SJSA1 (cell line): ENCODE measurements at regions not wholly inside any gene's neighbourhood (a gene's known extent, or its start where the extent isn't known, plus 50 kb on each side); places are given as distances from the start of the nearest gene placed in this dataset.

ENCODE experiments used
- DNase-seq, 2 experiments: peaks; one replicate each; pipeline ENCODE4 v3.0.0-alpha.2; 2015 to 2020; ENCODE audit warnings: low spot score in 2 of 2, low read depth in 1 of 2
- H3K27ac ChIP-seq: fragments of 250-450 bp; sonication (Bioruptor Pico); 2 replicates; pipeline ENCODE4 v1.5.1; 2020; ENCODE audit warnings: mild to moderate bottlenecking, moderate library complexity
- H3K27me3 ChIP-seq: fragments of 250-450 bp; sonication (Bioruptor Pico); replicated peaks from 2 replicates; pipeline ENCODE4 v1.5.1; 2020; ENCODE audit warnings: mild to moderate bottlenecking, moderate library complexity
- H3K36me3 ChIP-seq: fragments of 250-450 bp; sonication (Bioruptor Pico); 2 replicates; pipeline ENCODE4 v1.5.1; 2020; ENCODE audit warnings: mild to moderate bottlenecking
- H3K4me1 ChIP-seq: fragments of 250-450 bp; sonication (Bioruptor Pico); replicated peaks from 2 replicates; pipeline ENCODE4 v1.6.1; 2021; ENCODE audit warnings: mild to moderate bottlenecking
- H3K4me3 ChIP-seq: fragments of 250-450 bp; sonication (Bioruptor Pico); 2 replicates; pipeline ENCODE4 v1.5.1; 2020; ENCODE audit warnings: mild to moderate bottlenecking
- H3K9me3 ChIP-seq: fragments of 250-450 bp; sonication (Bioruptor Pico); replicated peaks from 2 replicates; pipeline ENCODE4 v1.5.1; 2020; ENCODE audit warnings: mild to moderate bottlenecking

DNA sequence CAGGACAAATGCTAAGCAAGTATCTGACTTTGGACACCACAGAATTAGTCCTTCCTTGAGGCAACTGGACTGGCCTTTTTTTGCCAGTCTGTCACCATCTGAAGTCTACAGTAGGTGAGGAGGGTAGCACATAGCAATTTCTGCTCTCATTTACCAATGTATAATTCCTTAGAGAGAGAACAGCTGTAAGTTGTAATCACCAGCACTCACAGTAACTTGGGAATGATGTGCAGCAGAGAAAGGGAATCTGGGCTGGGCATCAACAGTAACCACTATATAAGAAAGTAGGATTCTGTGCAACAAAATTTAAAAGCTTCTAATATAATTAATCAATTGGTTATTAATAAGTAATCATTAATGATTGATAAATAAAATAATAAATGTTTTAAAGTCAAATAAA, 86.3 kb upstream of the FAT3 start:
- Histone ChIP-seq H3K4me1 (no peaks in the 10 kb centered on the region), H3K4me3 (no peak overlapping the region), H3K27me3 (no peaks in the 10 kb centered on the region), H3K27ac (no peak overlapping the region), H3K36me3 (no peaks in the 10 kb centered on the region), H3K9me3 (no peaks in the 10 kb centered on the region)
- DNase-seq: no peak

DNA sequence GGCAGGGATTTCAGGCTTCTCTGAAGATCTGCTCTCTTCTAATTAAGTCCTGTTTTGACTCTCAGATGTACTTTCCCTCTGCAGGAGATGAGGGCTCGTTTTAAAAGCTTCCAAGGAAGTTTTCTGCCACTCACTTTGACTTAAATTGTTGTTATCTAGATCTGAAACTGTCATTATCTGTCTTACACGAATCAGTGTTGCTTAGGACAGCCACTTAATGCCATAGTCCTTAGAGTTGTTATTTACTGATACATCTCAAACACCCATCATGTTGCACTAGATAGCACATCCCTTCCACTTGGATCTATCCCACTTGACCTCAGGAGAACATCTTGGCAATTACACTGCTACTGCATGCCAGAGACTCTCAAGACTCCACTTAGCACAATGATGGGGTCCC, 86.9 kb upstream of the FAT3 start:
- no peaks in the 10 kb centered on the region for H3K4me1 ChIP-seq
- H3K9me3 ChIP-seq: no peaks in the 10 kb centered on the region
- H3K27ac ChIP-seq: no peak overlapping the region
- no peaks in the 10 kb centered on the region for H3K36me3 ChIP-seq
- no peaks in the 10 kb centered on the region for H3K27me3 ChIP-seq
- H3K4me3 ChIP-seq: no peak overlapping the region
- DNase-seq: no peak

DNA sequence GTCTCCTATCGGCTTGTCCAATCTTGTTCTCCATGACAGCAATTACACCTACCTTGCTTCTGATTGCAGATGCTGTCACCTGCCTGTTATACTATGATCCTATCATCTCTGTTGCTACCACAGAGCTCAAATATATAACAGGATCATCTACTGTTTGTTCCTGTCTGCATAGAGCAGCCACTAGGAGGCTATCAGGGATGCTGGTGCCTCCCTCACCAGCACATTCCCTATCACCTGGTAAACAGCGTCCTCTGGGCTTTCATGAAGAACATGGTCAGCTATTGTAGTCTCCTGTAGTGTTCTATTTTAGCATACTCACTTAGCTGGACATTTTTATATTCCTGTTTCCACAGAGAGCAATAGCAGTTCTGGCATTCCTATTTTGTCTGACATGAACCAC, 87.8 kb upstream of the FAT3 start:
- H3K27me3 ChIP-seq: no peaks in the 10 kb centered on the region
- no peaks in the 10 kb centered on the region for H3K36me3 ChIP-seq
- H3K27ac ChIP-seq: no peak overlapping the region
- no peaks in the 10 kb centered on the region for H3K9me3 ChIP-seq
- H3K4me1 ChIP-seq: no peaks in the 10 kb centered on the region
- DNase-seq: no peak
- no peak overlapping the region for H3K4me3 ChIP-seq

DNA sequence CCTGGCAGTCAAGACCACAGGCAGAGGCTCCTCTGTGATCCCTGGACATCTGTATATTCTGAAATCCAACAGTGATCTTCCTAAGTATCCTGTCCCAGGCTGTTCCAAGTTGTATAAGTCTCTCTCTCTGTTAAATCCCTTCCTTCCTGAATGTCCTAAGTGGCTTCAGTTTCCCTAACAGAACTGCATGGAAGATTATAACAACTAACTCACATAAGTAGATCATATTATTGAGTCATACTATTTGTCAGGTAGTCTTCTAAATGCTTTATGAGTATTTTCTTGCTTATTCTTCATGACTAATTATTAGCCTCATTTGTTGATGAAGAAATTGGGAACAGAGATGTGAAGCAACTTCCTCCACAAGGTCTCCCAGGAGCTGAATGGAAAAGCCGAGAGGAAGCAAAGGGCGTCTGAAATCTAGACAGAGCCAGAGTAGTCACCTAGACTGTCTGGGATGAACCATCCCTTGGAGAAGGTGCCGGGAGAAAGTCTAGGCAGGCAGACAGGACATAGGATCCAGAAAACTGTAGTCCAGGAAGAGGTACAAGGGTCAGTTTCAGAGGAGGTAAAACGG, 93.2 kb upstream of the FAT3 start:
- no peak for DNase-seq
- Histone ChIP-seq H3K9me3 (no peaks in the 10 kb centered on the region), H3K27ac (no peak overlapping the region)

DNA sequence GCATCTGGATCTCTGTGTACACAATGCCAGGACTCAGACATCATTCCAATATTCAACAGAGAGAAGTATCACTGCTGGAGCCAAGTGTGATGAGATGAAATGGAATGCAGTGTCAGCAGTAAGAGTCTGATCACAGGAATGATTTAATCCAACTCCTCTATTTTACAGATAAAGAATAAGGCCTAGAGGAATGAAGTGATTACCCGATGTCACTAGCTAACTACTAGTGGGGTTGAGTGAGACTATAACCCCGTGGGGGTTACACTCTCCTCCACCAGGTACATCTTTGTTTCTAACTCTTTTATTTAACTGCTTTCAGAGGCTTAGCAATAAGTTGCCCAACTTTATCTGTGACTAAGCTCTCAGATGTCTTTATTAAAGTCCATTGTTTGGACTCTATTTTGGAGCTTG, 94.2 kb upstream of the FAT3 start:
- Histone ChIP-seq H3K36me3 (no peaks in the 10 kb centered on the region), H3K27ac (no peak overlapping the region), H3K4me3 (no peak overlapping the region), H3K9me3 (no peaks in the 10 kb centered on the region), H3K27me3 (no peaks in the 10 kb centered on the region), H3K4me1 (no peaks in the 10 kb centered on the region)
- no peak for DNase-seq

More for the DNA sequence above, 93.2 kb upstream of the FAT3 start:
- H3K27me3 ChIP-seq: no peaks in the 10 kb centered on the region
- H3K4me1 ChIP-seq: no peaks in the 10 kb centered on the region
- H3K36me3 ChIP-seq: no peaks in the 10 kb centered on the region
- H3K4me3 ChIP-seq: no peak overlapping the region

DNA sequence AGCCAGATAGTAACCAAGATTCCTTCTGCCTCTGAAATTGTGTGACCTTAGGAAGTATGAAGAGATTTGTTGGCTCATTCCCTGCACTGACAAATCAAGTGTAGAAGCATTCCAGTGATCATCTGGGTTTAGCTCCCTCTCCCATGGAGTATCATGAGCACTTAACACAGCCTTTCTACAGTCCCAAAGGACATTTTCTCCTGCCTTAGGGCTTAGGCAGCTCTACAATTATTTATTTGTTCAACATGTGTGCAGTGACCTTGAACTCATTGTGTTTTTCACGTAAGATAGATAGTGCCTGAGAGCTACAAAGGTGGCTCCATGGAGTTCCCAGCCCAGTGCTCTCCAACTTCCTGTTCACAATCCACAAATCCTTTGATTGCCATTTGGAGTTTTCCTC, 94.8 kb upstream of the FAT3 start:
- Histone ChIP-seq H3K27me3 (no peaks in the 10 kb centered on the region), H3K36me3 (no peaks in the 10 kb centered on the region), H3K27ac (no peak overlapping the region), H3K4me3 (no peak overlapping the region), H3K4me1 (no peaks in the 10 kb centered on the region), H3K9me3 (no peaks in the 10 kb centered on the region)
- no peak for DNase-seq

DNA sequence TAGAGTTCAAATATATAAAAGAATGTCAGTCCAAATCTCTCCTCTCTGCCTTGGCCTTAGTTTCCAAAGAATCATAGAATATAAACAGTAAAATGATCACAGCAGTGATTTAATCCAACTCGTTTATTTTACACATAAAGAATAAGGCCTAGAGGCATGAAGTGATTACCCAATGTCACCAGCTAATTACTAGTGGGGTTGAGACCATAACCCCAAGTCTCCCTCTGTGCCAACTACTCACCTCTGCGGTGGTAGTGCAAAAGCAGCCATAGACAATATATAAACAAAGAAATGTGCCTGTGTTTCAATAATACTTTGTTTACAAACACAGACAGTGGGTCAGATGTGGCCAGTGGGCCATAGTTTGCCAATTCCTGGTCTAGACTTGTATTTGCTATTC, 96.6 kb upstream of the FAT3 start:
- Histone ChIP-seq H3K9me3 (no peaks in the 10 kb centered on the region), H3K36me3 (no peaks in the 10 kb centered on the region), H3K27me3 (no peaks in the 10 kb centered on the region), H3K4me3 (no peak overlapping the region), H3K4me1 (no peaks in the 10 kb centered on the region), H3K27ac (no peak overlapping the region)
- DNase-seq: no peak

DNA sequence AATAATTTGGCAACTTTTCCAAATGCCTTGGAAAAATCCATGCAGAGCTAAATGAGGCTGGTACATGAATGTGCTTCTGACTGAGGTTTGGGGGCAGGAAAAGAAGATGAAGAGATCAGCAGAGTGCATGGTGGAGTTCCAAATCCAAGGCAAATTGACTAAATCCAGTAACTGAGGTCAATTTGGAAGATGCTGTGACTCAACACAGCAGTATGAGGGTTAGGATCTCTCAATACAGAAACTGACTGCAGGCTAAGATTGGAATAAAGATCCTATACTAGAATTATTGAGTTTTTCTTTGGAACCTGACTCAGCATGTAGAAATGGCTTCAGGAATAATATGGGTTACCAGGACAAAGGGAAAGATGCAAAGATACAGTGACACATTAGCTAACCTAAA, 99.3 kb upstream of the FAT3 start:
- H3K27me3 ChIP-seq: no peaks in the 10 kb centered on the region
- no peaks in the 10 kb centered on the region for H3K36me3 ChIP-seq
- no peak for DNase-seq
- H3K27ac ChIP-seq: no peak overlapping the region
- no peaks in the 10 kb centered on the region for H3K9me3 ChIP-seq
- H3K4me3 ChIP-seq: no peak overlapping the region
- no peaks in the 10 kb centered on the region for H3K4me1 ChIP-seq

DNA sequence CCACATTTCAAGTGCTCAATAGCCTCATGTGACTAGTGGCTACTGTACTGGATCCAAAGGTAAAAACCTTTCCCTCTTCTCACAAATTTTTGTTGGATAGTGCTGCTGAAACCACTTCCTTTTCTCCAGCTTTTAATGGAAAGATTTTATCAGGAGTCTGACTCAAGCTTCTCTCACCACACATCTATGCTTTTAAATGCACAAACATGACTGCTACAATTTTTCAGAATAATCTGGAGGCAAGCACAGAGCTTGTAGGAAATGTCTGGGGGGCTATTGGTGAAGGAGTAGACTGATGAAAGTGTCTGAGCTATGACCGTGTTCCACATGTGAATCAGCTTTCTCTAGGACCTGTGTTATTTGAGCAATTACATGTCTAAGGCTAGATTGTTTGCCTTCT, 101.1 kb upstream of the FAT3 start:
- Histone ChIP-seq H3K9me3 (no peaks in the 10 kb centered on the region), H3K27ac (no peak overlapping the region)

DNA sequence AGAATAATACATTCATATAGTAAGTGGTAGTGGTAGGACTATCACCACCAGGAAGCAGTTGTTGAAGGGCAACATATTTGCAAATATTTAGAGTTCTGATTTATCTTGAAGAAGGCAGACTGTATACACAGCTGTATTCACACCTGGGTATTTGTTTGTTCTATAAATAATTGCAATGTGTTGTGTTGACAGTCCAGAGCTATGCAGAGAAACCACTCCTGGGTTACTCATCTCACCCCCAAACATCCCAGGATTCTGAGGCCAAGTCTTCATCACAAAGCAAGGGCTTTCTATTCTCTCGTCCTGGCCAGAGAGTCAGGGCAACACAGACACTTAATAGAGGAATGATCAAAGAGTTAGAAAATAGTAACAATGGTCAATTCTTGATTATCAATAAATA, 102.1 kb upstream of the FAT3 start:
- H3K36me3 ChIP-seq: no peaks in the 10 kb centered on the region
- no peaks in the 10 kb centered on the region for H3K27me3 ChIP-seq
- DNase-seq: no peak
- no peaks in the 10 kb centered on the region for H3K9me3 ChIP-seq
- no peaks in the 10 kb centered on the region for H3K4me1 ChIP-seq
- H3K27ac ChIP-seq: no peak overlapping the region
- no peak overlapping the region for H3K4me3 ChIP-seq

More for the DNA sequence above, 101.1 kb upstream of the FAT3 start:
- no peak for DNase-seq
- Histone ChIP-seq H3K4me3 (no peak overlapping the region), H3K27me3 (no peaks in the 10 kb centered on the region), H3K36me3 (no peaks in the 10 kb centered on the region), H3K4me1 (no peaks in the 10 kb centered on the region)

DNA sequence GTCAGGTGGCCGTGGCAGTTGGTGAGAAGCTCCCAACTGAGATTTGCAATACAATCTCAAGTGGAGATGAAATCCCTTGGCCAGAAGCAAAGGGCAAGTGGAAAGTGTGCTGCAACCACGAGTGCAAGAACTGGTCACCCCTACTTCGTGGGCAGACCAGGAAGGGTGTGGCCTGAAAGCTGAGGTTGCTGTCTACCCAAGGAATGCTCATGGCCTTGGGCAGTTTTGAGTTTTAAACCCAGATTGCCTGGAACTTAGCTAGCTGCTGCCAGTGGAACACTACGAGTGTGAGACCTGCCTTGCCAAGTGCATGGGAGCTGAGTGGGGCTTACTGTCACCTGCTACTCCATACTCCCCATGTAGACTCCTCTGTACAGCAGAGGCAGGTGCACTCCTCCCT, 113.3 kb upstream of the FAT3 start:
- Histone ChIP-seq H3K27me3 (no peaks in the 10 kb centered on the region), H3K4me1 (no peaks in the 10 kb centered on the region)
- DNase-seq: no peak

DNA sequence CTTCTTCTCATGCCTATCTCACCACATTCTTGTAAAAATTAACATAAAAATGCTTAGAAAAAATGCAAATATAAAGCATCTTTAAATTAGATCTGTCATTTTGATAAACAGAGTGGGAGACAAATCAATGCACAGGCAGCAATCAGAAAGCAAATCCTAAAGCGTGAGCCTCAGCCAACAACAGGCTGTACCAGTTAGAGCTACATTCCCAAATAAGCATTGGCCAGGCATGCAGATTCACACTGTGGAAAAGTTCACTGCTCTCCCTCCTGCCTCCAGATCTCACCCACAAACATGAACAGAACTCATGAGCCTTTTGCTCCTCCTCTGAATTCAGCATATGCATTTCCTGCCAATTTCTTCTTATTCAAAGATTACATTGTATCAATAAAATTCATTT, 115.2 kb upstream of the FAT3 start:
- no peaks in the 10 kb centered on the region for H3K9me3 ChIP-seq
- DNase-seq: no peak
- H3K4me3 ChIP-seq: no peak overlapping the region
- no peaks in the 10 kb centered on the region for H3K27me3 ChIP-seq
- no peak overlapping the region for H3K27ac ChIP-seq
- no peaks in the 10 kb centered on the region for H3K4me1 ChIP-seq
- H3K36me3 ChIP-seq: no peaks in the 10 kb centered on the region

More for the DNA sequence above, 113.3 kb upstream of the FAT3 start:
- no peak overlapping the region for H3K4me3 ChIP-seq
- H3K27ac ChIP-seq: no peak overlapping the region
- H3K36me3 ChIP-seq: no peaks in the 10 kb centered on the region
- H3K9me3 ChIP-seq: no peaks in the 10 kb centered on the region

DNA sequence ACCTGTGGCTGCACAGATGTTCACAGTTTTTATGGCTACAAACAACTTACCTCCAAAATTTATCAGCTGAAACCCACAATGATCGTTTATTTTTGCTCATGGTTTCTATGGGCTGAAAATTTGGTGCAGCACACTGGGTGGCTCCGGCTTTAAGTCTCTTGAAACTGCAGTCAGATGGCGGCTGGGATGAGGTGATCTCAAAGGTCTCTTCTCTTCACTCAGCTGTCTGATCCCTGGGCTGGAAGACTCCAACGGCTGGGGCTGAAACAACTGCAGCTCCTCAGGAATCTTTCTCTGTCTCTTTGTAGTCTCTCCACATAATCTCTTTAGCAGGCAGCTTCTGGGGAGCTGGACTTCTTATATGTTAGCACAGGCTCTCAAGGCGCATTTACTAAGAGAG, 117.3 kb upstream of the FAT3 start:
- Histone ChIP-seq H3K27me3 (no peaks in the 10 kb centered on the region), H3K9me3 (no peaks in the 10 kb centered on the region), H3K4me3 (no peak overlapping the region), H3K4me1 (no peaks in the 10 kb centered on the region), H3K36me3 (no peaks in the 10 kb centered on the region), H3K27ac (no peak overlapping the region)
- no peak for DNase-seq

DNA sequence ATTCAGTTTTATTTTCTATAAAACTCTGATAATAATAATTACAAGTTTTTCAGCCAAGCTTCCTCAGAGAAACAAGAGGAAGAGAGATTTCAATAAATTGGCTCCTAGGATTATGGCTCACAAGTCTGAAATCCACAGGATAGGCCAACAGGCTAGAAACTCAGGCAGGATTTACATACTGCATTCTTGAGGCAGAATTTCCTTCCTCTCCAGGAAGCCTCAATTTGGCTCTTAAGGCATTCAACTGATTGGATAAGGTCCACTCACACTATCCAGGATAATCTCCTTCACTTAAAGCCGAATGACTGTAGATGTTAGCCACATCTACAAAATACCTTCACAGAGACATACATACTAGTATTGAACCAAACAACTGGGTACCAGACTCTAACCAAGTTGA, 120.3 kb upstream of the FAT3 start:
- Histone ChIP-seq H3K4me1 (no peaks in the 10 kb centered on the region), H3K27ac (no peak overlapping the region), H3K36me3 (no peaks in the 10 kb centered on the region), H3K27me3 (no peaks in the 10 kb centered on the region), H3K9me3 (no peaks in the 10 kb centered on the region), H3K4me3 (no peak overlapping the region)
- no peak for DNase-seq

DNA sequence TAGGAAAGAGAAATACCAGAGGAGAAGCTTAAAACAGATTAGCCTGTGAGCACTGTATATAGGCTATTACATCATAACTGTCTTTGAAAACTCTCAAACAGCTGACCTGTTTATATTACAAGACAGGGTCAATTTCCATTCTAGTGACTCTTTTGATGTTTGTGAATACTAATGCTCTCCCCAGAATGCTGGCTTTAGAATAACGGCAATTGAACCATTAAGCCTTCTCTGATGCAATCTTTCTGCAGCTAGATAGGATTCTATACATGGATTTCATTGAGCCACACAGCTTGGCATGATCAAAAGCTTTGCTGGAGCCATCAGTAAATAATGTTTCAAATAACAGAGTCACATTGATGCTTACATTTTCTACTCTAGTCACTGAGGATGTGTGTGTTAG, 122.7 kb upstream of the FAT3 start:
- no peak for DNase-seq
- no peaks in the 10 kb centered on the region for H3K4me1 ChIP-seq
- no peak overlapping the region for H3K4me3 ChIP-seq
- H3K36me3 ChIP-seq: no peaks in the 10 kb centered on the region
- H3K27me3 ChIP-seq: no peaks in the 10 kb centered on the region
- H3K27ac ChIP-seq: no peak overlapping the region
- no peaks in the 10 kb centered on the region for H3K9me3 ChIP-seq
